HCT116 (cell line): ENCODE measurements at regions not wholly inside any gene's neighbourhood (a gene's known extent, or its start where the extent isn't known, plus 50 kb on each side); places are given as distances from the start of the nearest gene placed in this dataset.

Source experiments
- ATAC-seq: fragments of 200-7000 bp; cut with Tn5 transposase; 2 replicates; pipeline ENCODE4 v1.9.1; 2020; ENCODE audit warnings: mild to moderate bottlenecking, moderate library complexity
- BruUV-seq: library from RNA; stranded (reverse); fragments of 400-500 nt; replicated peaks from 2 replicates; lab custom pipeline; 2021; lab: Mats Ljungman, UMichigan
- CTCF ChIA-PET: fragments of 300-600 bp; sonication (Branson Sonifier 250); formaldehyde crosslinking; loops from one replicate; lab custom pipeline; 2021; ENCODE audit warnings: antibody characterized with exemption; lab: Charles Lee
- POLR2A ChIA-PET: fragments of 300-600, 350-600 bp; sonication (Branson Sonifier 250); formaldehyde crosslinking; loops from one replicate; lab custom pipeline; 2021; ENCODE audit warnings: antibody characterized with exemption; lab: Charles Lee
- RAD21 ChIA-PET, 2 experiments: fragments of 300-600 bp; sonication (Branson Sonifier 250); formaldehyde crosslinking; loops; one replicate each; lab custom pipeline; 2023; ENCODE audit warnings: low total read pairs in 2 of 2; ENCODE audit not compliant: uncharacterized antibody in 2 of 2, unreplicated experiment in 2 of 2, low non-redundant PET in 1 of 2; lab: Charles Lee
- DNase-seq: peaks from one replicate; pipeline ENCODE4 v3.0.0-alpha.2; 2010; ENCODE audit warnings: low read depth, low spot score
- H2AFZ ChIP-seq: fragments of 200-600 bp; shearing (Covaris generic), sonication (generic); 2 replicates; pipeline ENCODE4 v1.6.1; 2017; ENCODE audit warnings: low read depth, mixed run types, mixed read lengths, antibody characterized with exemption, low read length; ENCODE audit not compliant: poor library complexity, severe bottlenecking
- H3K27ac ChIP-seq: 2 replicates; pipeline ENCODE4 v1.5.1; 2012; ENCODE audit warnings: low read depth, low read length
- H3K27me3 ChIP-seq: fragments of 200-600 bp; sonication (generic); 2 replicates; pipeline ENCODE4 v1.6.1; 2016; ENCODE audit warnings: mixed run types, low read length, mixed read lengths; ENCODE audit not compliant: insufficient read depth
- H3K36me3 ChIP-seq, 2 experiments: fragments of 200-500 bp in 1 of 2; fragments of 200-600 bp in 1 of 2; sonication (Bioruptor generic) in 1 of 2; sonication (generic) in 1 of 2; 2 replicates each; pipeline versions ENCODE4 v1.5.1 to v1.6.1; 2014 to 2016; ENCODE audit warnings: low read length in 2 of 2, inconsistent platforms in 1 of 2, mixed read lengths in 1 of 2, mixed run types in 1 of 2; ENCODE audit not compliant: insufficient read depth in 2 of 2, control insufficient read depth in 1 of 2
- H3K4me1 ChIP-seq, 2 experiments: fragments of 200-600 bp in 1 of 2; sonication (generic) in 1 of 2; 2 replicates each; pipeline versions ENCODE4 v1.5.1 to v1.6.1; 2012 to 2017; ENCODE audit warnings: low read length in 2 of 2, inconsistent platforms in 1 of 2, mild to moderate bottlenecking in 1 of 2, mixed read lengths in 1 of 2, mixed run types in 1 of 2, moderate library complexity in 1 of 2; ENCODE audit not compliant: insufficient read depth in 2 of 2, control insufficient read depth in 1 of 2
- H3K4me2 ChIP-seq: fragments of 200-600 bp; sonication (generic); 2 replicates; pipeline ENCODE4 v1.6.1; 2017; ENCODE audit warnings: mixed run types, low read length, mixed read lengths
- H3K4me3 ChIP-seq, 2 experiments: fragments of 200-600 bp in 1 of 2; sonication (generic) in 1 of 2; replicated peaks in 1 of 2; 2 replicates each; pipeline ENCODE4 v1.5.1; 2011 to 2016; ENCODE audit warnings: low read length in 2 of 2, control low read depth in 1 of 2, low read depth in 1 of 2, mild to moderate bottlenecking in 1 of 2, mixed read lengths in 1 of 2, mixed run types in 1 of 2
- H3K79me2 ChIP-seq: fragments of 200-600 bp; sonication (generic); 2 replicates; pipeline ENCODE4 v1.6.1; 2017; ENCODE audit warnings: mild to moderate bottlenecking, mixed run types, low read length, moderate library complexity, mixed read lengths; ENCODE audit not compliant: insufficient read depth
- H3K9ac ChIP-seq: fragments of 200-600 bp; sonication (generic); 2 replicates; pipeline ENCODE4 v1.6.1; 2016; ENCODE audit warnings: low read length, mixed read lengths
- H3K9me2 ChIP-seq: fragments of 200-600 bp; sonication (generic), shearing (Covaris generic); 2 replicates; pipeline ENCODE4 v1.6.1; 2017; ENCODE audit warnings: mixed run types, mild to moderate bottlenecking, moderate library complexity; ENCODE audit not compliant: insufficient read depth
- H3K9me3 ChIP-seq, 2 experiments: fragments of 200-500 bp in 1 of 2; fragments of 200-600 bp in 1 of 2; sonication (Bioruptor generic) in 1 of 2; sonication (generic) in 1 of 2; 2 replicates each; pipeline ENCODE4 v1.6.1; 2014 to 2017; ENCODE audit warnings: low read length in 2 of 2, mixed read lengths in 2 of 2, inconsistent platforms in 1 of 2, low read depth in 1 of 2, mild to moderate bottlenecking in 1 of 2, mixed run types in 1 of 2, moderate library complexity in 1 of 2; ENCODE audit not compliant: control insufficient read depth in 1 of 2, insufficient read depth in 1 of 2
- H4K20me1 ChIP-seq: fragments of 200-600 bp; sonication (generic), shearing (Covaris generic); 2 replicates; pipeline ENCODE4 v1.6.1; 2017; ENCODE audit warnings: mixed run types, mild to moderate bottlenecking, moderate library complexity; ENCODE audit not compliant: insufficient read depth
- ATF3 ChIP-seq: IDR thresholded peaks from 2 replicates; pipeline ENCODE4 v1.6.1; 2012
- CBX3 ChIP-seq: IDR thresholded peaks from 2 replicates; pipeline ENCODE4 v1.6.1; 2012; ENCODE audit warnings: low read depth
- ELF1 ChIP-seq: IDR thresholded peaks from 2 replicates; pipeline ENCODE4 v1.6.1; 2012; ENCODE audit warnings: low read depth, borderline replicate concordance
- EZH2 ChIP-seq: fragments of 200-600 bp; sonication (generic); IDR thresholded peaks from 2 replicates; pipeline ENCODE4 v1.6.1; 2017; ENCODE audit warnings: antibody characterized with exemption, mixed run types
- EZH2phosphoT487 ChIP-seq: fragments of 200-600 bp; IDR thresholded peaks from 2 replicates; pipeline ENCODE4 v1.6.1; 2018; ENCODE audit warnings: antibody characterized with exemption, borderline replicate concordance
- POLR2AphosphoS5 ChIP-seq: IDR thresholded peaks from 2 replicates; pipeline ENCODE4 v1.6.1; 2011; ENCODE audit warnings: mild to moderate bottlenecking, low read depth, low read length, moderate library complexity
- SIN3A ChIP-seq: IDR thresholded peaks from 2 replicates; pipeline ENCODE4 v1.6.1; 2012; ENCODE audit warnings: low read depth
- SP1 ChIP-seq: IDR thresholded peaks from 2 replicates; pipeline ENCODE4 v1.6.1; 2012; ENCODE audit warnings: low read depth
- ZFX ChIP-seq: fragments of 450-650 bp; IDR thresholded peaks from 2 replicates; pipeline ENCODE4 v1.6.1; 2017
- intact Hi-C: fragments of 100-400 bp; cut with micrococcal nuclease; formaldehyde crosslinking; loops from 2 replicates; pipeline ENCODE4 v1.10.0; 2022
- TF ChIP-seq, protein P1 (sequence below): IDR thresholded peaks from 2 replicates; pipeline ENCODE4 v1.6.1; 2012
- TF ChIP-seq, protein P2 (sequence below): IDR thresholded peaks from 2 replicates; pipeline ENCODE4 v1.6.1; 2011; ENCODE audit warnings: mild to moderate bottlenecking, low read length, moderate library complexity; ENCODE audit not compliant: insufficient replicate concordance; ENCODE audit errors: extremely low read depth

DNA sequence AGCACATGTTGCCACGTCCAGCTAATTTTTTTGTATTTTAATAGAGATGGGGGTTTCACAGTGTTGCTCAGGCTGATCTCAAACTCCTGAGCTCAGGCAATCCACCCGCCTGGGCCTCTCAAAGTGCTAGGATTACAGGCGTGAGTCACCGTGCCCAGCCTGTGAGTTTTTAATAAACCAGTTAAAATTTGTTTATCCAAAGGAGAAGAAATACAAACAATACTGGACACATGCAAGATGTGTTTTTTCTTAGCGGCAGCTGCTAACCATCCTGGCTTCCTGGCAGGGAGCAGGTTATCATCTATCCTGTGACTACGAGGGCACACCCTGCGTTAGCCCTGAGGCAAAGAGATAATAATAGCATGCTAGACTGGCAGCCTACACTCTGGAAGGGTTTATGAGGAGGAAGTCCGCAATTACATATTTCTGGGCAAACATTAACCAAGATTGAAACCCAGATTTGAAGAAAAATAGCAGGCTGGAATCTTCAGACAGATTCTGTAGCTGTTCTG, 191.4 kb downstream of the SPRY1 start (continued):
- TF ChIP-seq, protein P1, sequence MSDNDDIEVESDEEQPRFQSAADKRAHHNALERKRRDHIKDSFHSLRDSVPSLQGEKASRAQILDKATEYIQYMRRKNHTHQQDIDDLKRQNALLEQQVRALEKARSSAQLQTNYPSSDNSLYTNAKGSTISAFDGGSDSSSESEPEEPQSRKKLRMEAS = peak; percentile 61
- TF ChIP-seq ATF3 = no peak

- no TSS peak for BruUV-seq
- DNase-seq (no peak), ATAC-seq (peak; percentile 67)
- peak overlapping the region in 1 of 2 experiments; percentile 44; a peak in 2 of 4 replicates for H3K4me3 ChIP-seq
- peaks cover 20 to 21% of the 10 kb centered on the region in 2 experiments for H3K4me1 ChIP-seq
- no peaks in the 10 kb centered on the region for H3K9me3 ChIP-seq
- POLR2A ChIA-PET = interaction anchor here (1.2 kb wide), 1 partner anchor 13 kb away, joined by 3 read pairs; no protein-coding TSS in a partner anchor
- H3K27ac ChIP-seq = peak overlapping the region; percentile 47
- CTCF ChIA-PET = interaction anchor here (1.9 kb wide), 1 partner anchor 24 kb away, joined by 9 read pairs; no protein-coding TSS in a partner anchor
- no peak for TF ChIP-seq SIN3A
- no peak for TF ChIP-seq CBX3
- no peak for TF ChIP-seq EZH2
- TF ChIP-seq, protein P2, sequence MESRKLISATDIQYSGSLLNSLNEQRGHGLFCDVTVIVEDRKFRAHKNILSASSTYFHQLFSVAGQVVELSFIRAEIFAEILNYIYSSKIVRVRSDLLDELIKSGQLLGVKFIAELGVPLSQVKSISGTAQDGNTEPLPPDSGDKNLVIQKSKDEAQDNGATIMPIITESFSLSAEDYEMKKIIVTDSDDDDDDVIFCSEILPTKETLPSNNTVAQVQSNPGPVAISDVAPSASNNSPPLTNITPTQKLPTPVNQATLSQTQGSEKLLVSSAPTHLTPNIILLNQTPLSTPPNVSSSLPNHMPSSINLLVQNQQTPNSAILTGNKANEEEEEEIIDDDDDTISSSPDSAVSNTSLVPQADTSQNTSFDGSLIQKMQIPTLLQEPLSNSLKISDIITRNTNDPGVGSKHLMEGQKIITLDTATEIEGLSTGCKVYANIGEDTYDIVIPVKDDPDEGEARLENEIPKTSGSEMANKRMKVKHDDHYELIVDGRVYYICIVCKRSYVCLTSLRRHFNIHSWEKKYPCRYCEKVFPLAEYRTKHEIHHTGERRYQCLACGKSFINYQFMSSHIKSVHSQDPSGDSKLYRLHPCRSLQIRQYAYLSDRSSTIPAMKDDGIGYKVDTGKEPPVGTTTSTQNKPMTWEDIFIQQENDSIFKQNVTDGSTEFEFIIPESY = no peak
- TF ChIP-seq SP1 = no peak
- TF ChIP-seq ATF3 = no peak
- TF ChIP-seq, protein P1 = no peak
- TF ChIP-seq ZFX = no peak
- TF ChIP-seq EZH2phosphoT487 = no peak
- no peak for TF ChIP-seq POLR2AphosphoS5
- no peak for TF ChIP-seq ELF1
- intact Hi-C loops = no loop called here
- H3K27me3 ChIP-seq = no peaks in the 10 kb centered on the region
- no peaks in the 10 kb centered on the region for H4K20me1 ChIP-seq
- H3K9ac ChIP-seq = no peak overlapping the region
- H2AFZ ChIP-seq = peak overlapping the region; percentile 74
- H3K4me2 ChIP-seq = peak overlapping the region; percentile 83
- H3K9me2 ChIP-seq = no peaks in the 10 kb centered on the region
- H3K79me2 ChIP-seq = no peaks in the 10 kb centered on the region
- RAD21 ChIA-PET = no interaction called here
- no peaks in the 10 kb centered on the region for H3K36me3 ChIP-seq
These were observed 192.1 kb downstream of the SPRY1 start for GRCh38 chr4:123588631-123589241.
